Adrenal gland (tissue), 9 donors: ENCODE measurements at regions not wholly inside any gene's neighbourhood (a gene's known extent, or its start where the extent isn't known, plus 50 kb on each side); places are given as distances from the start of the nearest gene placed in this dataset.

ENCODE experiments used
- DNase-seq, 7 donors: peaks; one replicate each; pipeline ENCODE4 v3.0.0-alpha.2; 2019 to 2020
- H3K27ac ChIP-seq, 5 donors: fragments of 200-600 bp; sonication (generic) in 4 of 5; 1 replicate in 3 of 5; 2 replicates in 2 of 5; pipeline versions ENCODE4 v1.5.1 to v1.8.0; 2016 to 2020; ENCODE audit warnings: mild to moderate bottlenecking in 1 of 5
- H3K27me3 ChIP-seq: fragments of 200-600 bp; 2 replicates; pipeline ENCODE4 v1.8.0; 2021
- H3K36me3 ChIP-seq, 2 donors: fragments of 200-600 bp; replicated peaks in 1 of 2; 1 replicate in 1 of 2; 2 replicates in 1 of 2; pipeline versions ENCODE4 v1.5.1 to v1.8.0; 2018 to 2022
- H3K4me1 ChIP-seq, 2 donors: fragments of 200-600 bp; replicated peaks in 1 of 2; 1 replicate in 1 of 2; 2 replicates in 1 of 2; pipeline versions ENCODE4 v1.5.1 to v1.8.0; 2018 to 2021
- H3K4me3 ChIP-seq, 4 donors: fragments of 200-600 bp; sonication (generic) in 3 of 4; one replicate each; pipeline ENCODE4 v1.5.1; 2016 to 2018
- H3K9me3 ChIP-seq, 3 donors: fragments of 200-600 bp; sonication (generic) in 1 of 3; replicated peaks in 1 of 3; 1 replicate in 2 of 3; 2 replicates in 1 of 3; pipeline versions ENCODE4 v1.5.1 to v1.8.0; 2016 to 2021
- CTCF ChIP-seq, 6 experiments: fragments of 450-650 bp in 4 of 6; fragments of 200-600 bp in 2 of 6; sonication (generic) in 1 of 6; IDR thresholded peaks; 1 replicate in 5 of 6; 2 replicates in 1 of 6; pipeline versions ENCODE4 v1.5.1 to v1.8.0; 2016 to 2021; ENCODE audit warnings: antibody characterized with exemption in 6 of 6, mild to moderate bottlenecking in 2 of 6, moderate library complexity in 1 of 6
- POLR2A ChIP-seq, 2 donors: fragments of 450-650 bp; IDR thresholded peaks; one replicate each; pipeline ENCODE4 v1.6.1; 2017; ENCODE audit warnings: antibody characterized with exemption in 2 of 2, mild to moderate bottlenecking in 2 of 2, moderate library complexity in 1 of 2
- WGBS, 4 donors: extraction: QIAGEN DNeasy Blood & Tissue Kit in 2 of 4; methylation state at CpG; one replicate each; pipeline versions ENCODE4 v1.1.5 to v1.1.7; 2013 to 2017; 5-methylcytosine and 5-hydroxymethylcytosine counted together
- intact Hi-C, 2 donors: fragments of 100-400 bp; cut with DNase I; formaldehyde crosslinking; loops; one replicate each; pipeline versions ENCODE4 v1.14.1 to v1.15.0; 2022 to 2023
- donor health status: healthy with polysubstance abuse.
- donor health status: Bipolar disorder and iron deficiency.
- donor health status: DM: yes; HTN: yes; CAD: no.
- donor health status: DM: no; HTN: no; CAD: no.
- donor health status: DM: no; HTN: no; CAD: no.

- WGBS, 4 donors = 56 to 70% (median 60%) methylated on average over 13 to 26 of the region's 26 CpGs
- Histone ChIP-seq H3K27me3 (no peaks in the 10 kb centered on the region), H3K4me3 (no peak overlapping the region), H3K9me3 (no peaks in the 10 kb centered on the region), H3K27ac (peak overlapping the region in 4 of 5 donors; percentile 65 to 100 (median 97)), H3K36me3 (peaks cover 0 to 14% of the 10 kb centered on the region in 2 donors), H3K4me1 (peaks cover 62 to 94% of the 10 kb centered on the region in 2 donors)
- TF ChIP-seq POLR2A (IDR thresholded peaks at IDR 0.05) = no peak
- no peak for TF ChIP-seq CTCF (IDR thresholded peaks at IDR 0.05)
- DNase-seq = peak in 6 of 7 donors; percentile 64 to 84 (median 76)
- intact Hi-C loops = no loop called here
These were observed 95.7 kb downstream of the RFLNA start for GRCh38 chr12:124390442-124391097.

GRCh38 chr12:124389725-124390441 lies 95.0 kb downstream of the RFLNA start:
- peak overlapping the region in 1 of 4 donors; percentile 75 for H3K4me3 ChIP-seq
- H3K27ac ChIP-seq = peak overlapping the region; percentile 94 to 100 (median 98)
- H3K4me1 ChIP-seq = peaks cover 62 to 90% of the 10 kb centered on the region in 2 donors
- DNase-seq = no peak
- 55 to 61% (median 60%) methylated on average over 15 to 16 of the region's 16 CpGs for WGBS, 4 donors
- H3K9me3 ChIP-seq = no peaks in the 10 kb centered on the region
- H3K27me3 ChIP-seq = no peaks in the 10 kb centered on the region
- TF ChIP-seq CTCF (IDR thresholded peaks at IDR 0.05) (no peak), POLR2A (IDR thresholded peaks at IDR 0.05) (no peak)
- H3K36me3 ChIP-seq = peaks cover 0 to 21% of the 10 kb centered on the region in 2 donors
- intact Hi-C loops = no loop called here

- peak overlapping the region; percentile 94 to 100 (median 98) for H3K27ac ChIP-seq
- H3K4me1 ChIP-seq = peaks cover 60 to 84% of the 10 kb centered on the region in 2 donors
- intact Hi-C loops = no loop called here
- no peaks in the 10 kb centered on the region for H3K9me3 ChIP-seq
- TF ChIP-seq CTCF (IDR thresholded peaks at IDR 0.05) (peak in 1 of 6 experiments; percentile 3), POLR2A (IDR thresholded peaks at IDR 0.05) (peak; percentile 62 to 79)
- peaks cover 0 to 21% of the 10 kb centered on the region in 2 donors for H3K36me3 ChIP-seq
- 2 to 10% (median 5%) methylated on average over 4 to 39 of the region's 39 CpGs for WGBS, 4 donors
- DNase-seq = peak; percentile 92 to 97 (median 94)
- H3K27me3 ChIP-seq = no peaks in the 10 kb centered on the region
- peak overlapping the region in 3 of 4 donors; percentile 34 to 75 (median 64) for H3K4me3 ChIP-seq
These were observed 94.3 kb downstream of the RFLNA start for GRCh38 chr12:124389138-124389724.

DNA sequence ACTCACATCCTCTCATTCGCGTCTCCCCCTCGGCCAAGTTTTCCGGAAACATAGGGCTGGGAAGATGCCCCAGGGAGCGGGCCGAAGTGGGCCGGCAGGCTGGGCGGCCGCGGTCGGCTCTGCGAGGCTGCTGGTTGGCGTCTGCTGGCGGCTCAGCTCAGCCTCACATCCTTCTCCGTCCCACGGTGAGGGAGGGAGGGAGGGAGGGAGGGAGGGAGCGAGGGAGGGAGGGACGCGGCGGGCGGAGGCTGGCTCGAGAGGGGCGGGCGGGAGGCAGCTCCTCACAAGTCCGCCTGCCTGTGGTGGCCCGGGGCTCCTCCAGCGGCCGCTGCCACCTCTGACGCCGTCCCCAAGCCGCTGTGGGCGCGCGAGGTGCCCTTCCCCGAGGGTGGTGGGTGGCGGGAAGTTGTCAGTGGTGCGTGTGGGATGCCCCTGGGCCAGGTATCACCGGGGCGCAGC lies 93.8 kb downstream of the RFLNA start:
- Histone ChIP-seq H3K4me3 (peak overlapping the region in 3 of 4 donors; percentile 38 to 75 (median 64)), H3K4me1 (peaks cover 55 to 79% of the 10 kb centered on the region in 2 donors), H3K27ac (peak overlapping the region; percentile 94 to 100 (median 98)), H3K9me3 (no peaks in the 10 kb centered on the region), H3K27me3 (no peaks in the 10 kb centered on the region), H3K36me3 (peaks cover 0 to 26% of the 10 kb centered on the region in 2 donors)
- peak; percentile 83 to 92 (median 89) for DNase-seq
- intact Hi-C loops = no loop called here
- 1 to 5% (median 1%) methylated on average over 16 to 39 of the region's 39 CpGs; no CpG with 5 or more reads in 1 of the 4 donors for WGBS, 4 donors
- no peak for TF ChIP-seq CTCF (IDR thresholded peaks at IDR 0.05)
- TF ChIP-seq POLR2A (IDR thresholded peaks at IDR 0.05) = peak; percentile 64 to 81
